CD14-positive monocyte (primary cell): ENCODE measurements at regions not wholly inside any gene's neighbourhood (a gene's known extent, or its start where the extent isn't known, plus 50 kb on each side); places are given as distances from the start of the nearest gene placed in this dataset.

Source experiments
- DNase-seq, 3 donors: peaks; one replicate each; pipeline ENCODE4 v3.0.0-alpha.2; 2011 to 2022
- H2AFZ ChIP-seq: 2 replicates; pipeline ENCODE4 v1.6.0; 2012; ENCODE audit warnings: mild to moderate bottlenecking, low read depth, low read length, inconsistent platforms; ENCODE audit not compliant: insufficient read depth, poor library complexity, severe bottlenecking
- H3K27ac ChIP-seq, 2 donors: 1 replicate in 1 of 2; 2 replicates in 1 of 2; pipeline ENCODE4 v1.5.1; 2012 to 2013; ENCODE audit warnings: low read length in 2 of 2, control low read depth in 1 of 2, inconsistent platforms in 1 of 2, low read depth in 1 of 2, mild to moderate bottlenecking in 1 of 2
- H3K27me3 ChIP-seq, 2 donors: one replicate each; pipeline versions ENCODE4 v1.6.0 to v1.6.1; 2011 to 2013; ENCODE audit warnings: low read length in 2 of 2; ENCODE audit not compliant: control insufficient read depth in 2 of 2, insufficient read depth in 2 of 2
- H3K36me3 ChIP-seq, 2 donors: replicated peaks in 1 of 2; 1 replicate in 1 of 2; 2 replicates in 1 of 2; pipeline versions ENCODE4 v1.5.1 to v1.6.1; 2012 to 2013; ENCODE audit warnings: low read length in 2 of 2, control low read depth in 1 of 2, inconsistent platforms in 1 of 2, mild to moderate bottlenecking in 1 of 2; ENCODE audit not compliant: insufficient read depth in 2 of 2, control insufficient read depth in 1 of 2
- H3K4me1 ChIP-seq, 2 donors: 1 replicate in 1 of 2; 2 replicates in 1 of 2; pipeline versions ENCODE4 v1.5.1 to v1.6.1; 2012 to 2013; ENCODE audit warnings: low read length in 2 of 2, control low read depth in 1 of 2, inconsistent platforms in 1 of 2, mild to moderate bottlenecking in 1 of 2, moderate library complexity in 1 of 2; ENCODE audit not compliant: insufficient read depth in 2 of 2, control insufficient read depth in 1 of 2
- H3K4me2 ChIP-seq: replicated peaks from 2 replicates; pipeline ENCODE3; 2012; ENCODE audit warnings: low read length, moderate library complexity, mild to moderate bottlenecking; ENCODE audit not compliant: poor library complexity, severe bottlenecking; ENCODE audit errors: extremely low read depth
- H3K4me3 ChIP-seq, 3 experiments: fragments of 200-600 bp in 1 of 3; sonication (generic) in 1 of 3; replicated peaks in 1 of 3; 1 replicate in 2 of 3; 2 replicates in 1 of 3; pipeline ENCODE4 v1.5.1; 2011 to 2013; ENCODE audit warnings: low read length in 3 of 3, mild to moderate bottlenecking in 3 of 3, control low read depth in 2 of 3, low read depth in 2 of 3, inconsistent platforms in 1 of 3, moderate library complexity in 1 of 3
- H3K79me2 ChIP-seq: 2 replicates; pipeline ENCODE4 v1.6.0; 2012; ENCODE audit warnings: mild to moderate bottlenecking, control low read depth, inconsistent platforms, low read length, moderate library complexity; ENCODE audit not compliant: insufficient read depth
- H3K9ac ChIP-seq: 2 replicates; pipeline ENCODE4 v1.6.0; 2017; ENCODE audit warnings: low read length, mild to moderate bottlenecking; ENCODE audit not compliant: insufficient read depth, poor library complexity, severe bottlenecking
- H3K9me3 ChIP-seq, 2 donors: replicated peaks in 1 of 2; 1 replicate in 1 of 2; 2 replicates in 1 of 2; pipeline versions ENCODE4 v1.5.1 to v1.6.1; 2012 to 2013; ENCODE audit warnings: low read length in 2 of 2, control low read depth in 1 of 2; ENCODE audit not compliant: control insufficient read depth in 1 of 2, insufficient read depth in 1 of 2
- H4K20me1 ChIP-seq: 2 replicates; pipeline ENCODE4 v1.6.0; 2012; ENCODE audit warnings: mild to moderate bottlenecking, low read length, control low read depth, moderate library complexity; ENCODE audit not compliant: insufficient read depth
- H3K27ac Mint-ChIP-seq, 7 donors: one replicate each; pipeline ENCODE4 v1.8.0; 2020; ENCODE audit warnings: mild to moderate bottlenecking in 7 of 7, mixed read lengths in 7 of 7, moderate library complexity in 6 of 7, inconsistent platforms in 2 of 7
- H3K27me3 Mint-ChIP-seq, 3 donors: one replicate each; pipeline ENCODE4 v1.8.0; 2021 to 2022; ENCODE audit warnings: low read depth in 3 of 3, mild to moderate bottlenecking in 3 of 3, mixed read lengths in 3 of 3, moderate library complexity in 3 of 3, inconsistent platforms in 1 of 3
- H3K36me3 Mint-ChIP-seq, 2 donors: one replicate each; pipeline ENCODE4 v1.8.0; 2020; ENCODE audit warnings: mixed read lengths in 2 of 2, inconsistent platforms in 1 of 2, mild to moderate bottlenecking in 1 of 2
- H3K4me1 Mint-ChIP-seq: one replicate; pipeline ENCODE4 v1.8.0; 2020; ENCODE audit warnings: mild to moderate bottlenecking, mixed read lengths
- H3K4me3 Mint-ChIP-seq, 2 donors: one replicate each; pipeline ENCODE4 v1.8.0; 2020; ENCODE audit warnings: mild to moderate bottlenecking in 2 of 2, mixed read lengths in 2 of 2, moderate library complexity in 1 of 2
- H3K9me3 Mint-ChIP-seq, 7 donors: one replicate each; pipeline ENCODE4 v1.8.0; 2020 to 2022; ENCODE audit warnings: mixed read lengths in 7 of 7, mild to moderate bottlenecking in 6 of 7, moderate library complexity in 6 of 7, inconsistent platforms in 2 of 7
- WGBS: methylation state at CpG from one replicate; pipeline ENCODE4 v1.1.5; 2013; ENCODE audit warnings: missing lambda C conversion rate; ENCODE audit not compliant: insufficient coverage; 5-methylcytosine and 5-hydroxymethylcytosine counted together
- intact Hi-C, 2 donors: fragments of 100-400 bp; cut with micrococcal nuclease; formaldehyde crosslinking; loops; one replicate each; pipeline versions ENCODE4 v1.15.0 to v1.15.1; 2023
- TF ChIP-seq, protein P1 (sequence below): fragments of 200-600 bp; IDR thresholded peaks from one replicate; pipeline ENCODE4 v1.8.0; 2022; ENCODE audit warnings: antibody characterized with exemption, mild to moderate bottlenecking

DNA sequence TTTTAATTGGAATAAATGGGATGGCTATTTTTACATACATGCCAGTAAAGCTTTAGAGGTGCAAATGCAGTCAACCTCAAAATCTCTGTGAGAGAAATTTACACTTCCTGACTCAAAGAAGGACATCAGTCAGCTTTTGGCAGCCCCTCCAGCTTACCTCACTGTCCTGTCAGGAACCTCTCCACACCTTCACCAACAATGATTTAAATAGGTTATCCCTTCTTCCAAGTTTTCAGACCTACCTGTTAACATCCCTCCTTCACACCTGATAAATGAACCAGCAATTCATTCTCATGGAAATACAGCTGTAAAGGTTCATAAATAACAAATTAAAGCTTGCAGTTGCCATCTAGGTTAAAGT is 286.1 kb downstream of the SHOX2 start:
- Mint-ChIP-seq H3K9me3 (peaks cover 0 to 6% (median 0%) of the 10 kb centered on the region in 7 donors), H3K4me3 (no peak overlapping the region), H3K4me1 (no peaks in the 10 kb centered on the region), H3K27ac (no peak overlapping the region), H3K36me3 (no peaks in the 10 kb centered on the region), H3K27me3 (peaks cover 0 to 2% (median 0%) of the 10 kb centered on the region in 3 donors)
- H3K4me2 ChIP-seq = no peak overlapping the region
- no peaks in the 10 kb centered on the region for H3K79me2 ChIP-seq
- no peaks in the 10 kb centered on the region for H3K27me3 ChIP-seq
- H3K9ac ChIP-seq = no peak overlapping the region
- intact Hi-C loops = no loop called here
- H4K20me1 ChIP-seq = no peaks in the 10 kb centered on the region
- no peaks in the 10 kb centered on the region for H3K9me3 ChIP-seq
- H3K4me1 ChIP-seq = no peaks in the 10 kb centered on the region
- no peak for DNase-seq
- no peaks in the 10 kb centered on the region for H3K36me3 ChIP-seq
- H2AFZ ChIP-seq = no peak overlapping the region
- H3K27ac ChIP-seq = no peak overlapping the region
- no peak overlapping the region for H3K4me3 ChIP-seq
- TF ChIP-seq, protein P1, sequence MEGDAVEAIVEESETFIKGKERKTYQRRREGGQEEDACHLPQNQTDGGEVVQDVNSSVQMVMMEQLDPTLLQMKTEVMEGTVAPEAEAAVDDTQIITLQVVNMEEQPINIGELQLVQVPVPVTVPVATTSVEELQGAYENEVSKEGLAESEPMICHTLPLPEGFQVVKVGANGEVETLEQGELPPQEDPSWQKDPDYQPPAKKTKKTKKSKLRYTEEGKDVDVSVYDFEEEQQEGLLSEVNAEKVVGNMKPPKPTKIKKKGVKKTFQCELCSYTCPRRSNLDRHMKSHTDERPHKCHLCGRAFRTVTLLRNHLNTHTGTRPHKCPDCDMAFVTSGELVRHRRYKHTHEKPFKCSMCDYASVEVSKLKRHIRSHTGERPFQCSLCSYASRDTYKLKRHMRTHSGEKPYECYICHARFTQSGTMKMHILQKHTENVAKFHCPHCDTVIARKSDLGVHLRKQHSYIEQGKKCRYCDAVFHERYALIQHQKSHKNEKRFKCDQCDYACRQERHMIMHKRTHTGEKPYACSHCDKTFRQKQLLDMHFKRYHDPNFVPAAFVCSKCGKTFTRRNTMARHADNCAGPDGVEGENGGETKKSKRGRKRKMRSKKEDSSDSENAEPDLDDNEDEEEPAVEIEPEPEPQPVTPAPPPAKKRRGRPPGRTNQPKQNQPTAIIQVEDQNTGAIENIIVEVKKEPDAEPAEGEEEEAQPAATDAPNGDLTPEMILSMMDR = no peak

DNA sequence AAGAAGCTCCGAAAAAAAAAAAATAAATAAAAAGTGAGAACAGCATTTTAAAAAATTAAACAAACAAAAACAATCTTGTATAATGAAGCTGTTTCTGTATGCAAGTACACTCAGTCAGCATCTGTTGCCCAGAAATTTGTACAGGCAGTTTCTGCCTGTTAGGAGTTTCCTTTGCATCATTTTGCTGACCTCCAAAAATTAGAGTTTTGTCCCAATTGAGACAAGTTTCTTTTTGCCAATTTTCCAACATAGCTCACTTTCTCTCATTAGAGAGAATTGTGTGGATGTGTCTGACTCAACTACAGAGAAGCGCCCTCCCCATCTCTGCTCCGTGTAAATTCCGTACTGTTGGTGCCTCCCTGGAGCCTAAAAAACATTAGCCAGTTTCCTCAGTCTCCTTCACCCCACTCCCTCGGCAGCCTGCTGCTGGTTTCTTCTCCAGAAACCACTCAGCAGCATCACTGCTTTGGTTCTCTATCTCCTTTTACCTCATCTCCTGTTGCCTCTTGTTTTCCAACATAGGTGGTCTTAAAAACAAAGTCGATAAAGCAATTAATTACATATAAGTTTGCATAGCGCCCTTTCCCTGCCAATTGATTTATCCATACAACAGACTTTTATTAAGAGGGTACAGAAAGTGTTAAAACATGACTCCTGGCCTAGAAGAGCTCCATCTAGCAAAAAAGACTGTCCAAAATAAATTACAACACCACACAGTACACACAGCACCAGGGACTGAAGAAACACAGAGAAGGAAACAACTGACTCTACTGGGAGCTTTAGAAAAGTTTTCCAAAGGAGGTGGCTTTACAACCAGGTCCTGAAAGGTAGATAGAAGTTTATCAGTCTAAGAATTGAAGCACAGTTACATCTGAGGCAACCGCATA is 286.7 kb downstream of the SHOX2 start:
- TF ChIP-seq, protein P1 = no peak
- Mint-ChIP-seq H3K4me3 (no peak overlapping the region), H3K27ac (no peak overlapping the region), H3K9me3 (peaks cover 0 to 4% (median 0%) of the 10 kb centered on the region in 7 donors), H3K27me3 (peaks cover 0 to 2% (median 0%) of the 10 kb centered on the region in 3 donors), H3K36me3 (no peaks in the 10 kb centered on the region), H3K4me1 (no peaks in the 10 kb centered on the region)
- no peak overlapping the region for H3K9ac ChIP-seq
- no peaks in the 10 kb centered on the region for H3K9me3 ChIP-seq
- no peaks in the 10 kb centered on the region for H3K36me3 ChIP-seq
- no peak overlapping the region for H2AFZ ChIP-seq
- intact Hi-C loops = no loop called here
- H3K79me2 ChIP-seq = no peaks in the 10 kb centered on the region
- DNase-seq = no peak
- H3K27ac ChIP-seq = no peak overlapping the region
- no peaks in the 10 kb centered on the region for H3K4me1 ChIP-seq
- no peak overlapping the region for H3K4me2 ChIP-seq
- H3K4me3 ChIP-seq = no peak overlapping the region
- no peaks in the 10 kb centered on the region for H3K27me3 ChIP-seq
- WGBS = 31% methylated on average over 3 of the region's 8 CpGs
- no peaks in the 10 kb centered on the region for H4K20me1 ChIP-seq
